ENCODE measurements at regions not wholly inside any gene's neighbourhood (a gene's known extent, or its start where the extent isn't known, plus 50 kb on each side); places are given as distances from the start of the nearest gene placed in this dataset.
"Not testable (repeated sequence)": the region's sequence is repeated elsewhere in the genome, so short reads cannot be mapped to it uniquely, and the experiment has no call there.

DNA sequence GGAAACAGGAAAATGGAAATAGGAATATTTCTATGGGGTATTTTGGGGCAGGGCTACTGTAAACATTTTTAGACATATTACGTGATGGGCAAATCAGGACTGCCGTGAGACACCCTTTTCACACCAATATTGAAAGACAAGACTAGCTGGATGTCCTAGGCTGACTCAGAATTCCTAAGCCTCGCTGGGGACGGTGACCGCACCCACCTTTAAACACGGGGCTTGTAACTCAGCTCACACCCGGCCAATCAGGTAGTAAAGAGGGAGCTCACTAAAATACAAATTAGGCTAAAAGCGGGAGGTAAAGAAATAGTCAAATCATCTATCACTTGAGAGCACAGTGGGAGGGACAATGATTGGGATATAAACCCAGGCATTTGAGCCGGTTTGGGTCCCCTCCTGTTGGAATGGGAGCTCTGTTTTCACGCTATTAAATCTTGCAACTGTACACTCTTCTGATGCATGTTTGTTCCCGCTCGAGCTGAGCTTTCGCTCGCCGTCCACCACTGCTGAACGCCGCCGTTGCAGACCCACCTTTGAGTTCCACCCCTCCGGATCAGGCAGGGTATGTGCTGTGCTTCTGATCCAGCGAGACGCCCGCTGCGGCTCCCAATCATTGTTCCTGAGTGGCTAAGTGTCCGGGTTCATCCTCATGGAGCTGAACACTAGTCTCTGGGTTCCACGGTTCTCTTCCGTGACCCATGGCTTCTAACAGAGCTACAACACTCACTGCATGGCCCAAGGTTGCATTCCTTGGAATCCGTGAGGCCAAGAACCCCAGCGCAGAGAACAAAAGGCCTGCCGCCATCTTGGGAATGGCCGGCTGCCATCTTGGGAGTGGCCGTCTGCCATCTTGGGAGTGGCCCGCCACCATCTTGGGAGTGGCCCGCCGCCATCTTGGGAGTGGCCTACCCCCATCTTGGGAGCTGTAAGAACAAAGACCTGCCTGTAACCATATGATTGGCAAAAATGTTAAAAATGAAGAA lies 152.6 kb downstream of the CRLF2 start:
- no peak for DNase-seq (ENCODE audit: low spot score)

DNA sequence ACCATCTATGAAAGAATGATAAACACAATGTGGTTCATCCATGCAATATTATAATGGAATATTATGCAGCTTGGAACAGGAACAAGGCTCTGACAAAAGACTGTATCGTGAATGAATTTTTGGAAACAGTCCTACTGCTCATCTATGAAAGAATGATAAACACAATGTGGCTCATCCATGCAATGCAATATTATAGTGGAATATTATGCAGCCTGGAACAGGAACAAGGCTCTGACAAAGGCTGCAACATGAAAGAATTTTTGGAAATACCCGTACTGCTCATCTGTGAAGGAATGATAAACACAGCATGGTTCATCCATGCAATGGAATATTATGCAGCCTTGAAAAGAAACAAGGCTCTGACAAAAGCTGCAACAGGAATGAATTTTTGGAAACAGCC lies 158.8 kb downstream of the CRLF2 start:
- not testable (repeated sequence) for DNase-seq (ENCODE audit: low spot score)

DNA sequence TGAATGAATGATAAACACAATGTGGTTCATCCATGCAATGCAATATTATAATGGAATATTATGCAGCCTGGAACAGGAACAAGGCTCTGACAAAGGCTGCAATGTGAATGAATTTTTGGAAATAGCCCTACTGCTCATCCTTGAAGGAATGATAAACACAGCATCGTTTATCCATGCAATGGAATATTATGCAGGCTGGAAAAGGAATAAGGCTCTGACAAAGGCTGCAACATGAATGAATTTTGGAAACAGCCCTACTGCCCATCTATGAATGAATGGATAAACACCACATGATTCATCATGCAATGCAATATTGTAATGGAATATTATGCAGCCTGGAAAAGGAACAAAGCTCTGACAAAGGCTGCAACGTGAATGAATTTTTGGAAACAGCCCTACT lies 159.4 kb downstream of the CRLF2 start:
- no peak for DNase-seq (ENCODE audit: low spot score)

DNA sequence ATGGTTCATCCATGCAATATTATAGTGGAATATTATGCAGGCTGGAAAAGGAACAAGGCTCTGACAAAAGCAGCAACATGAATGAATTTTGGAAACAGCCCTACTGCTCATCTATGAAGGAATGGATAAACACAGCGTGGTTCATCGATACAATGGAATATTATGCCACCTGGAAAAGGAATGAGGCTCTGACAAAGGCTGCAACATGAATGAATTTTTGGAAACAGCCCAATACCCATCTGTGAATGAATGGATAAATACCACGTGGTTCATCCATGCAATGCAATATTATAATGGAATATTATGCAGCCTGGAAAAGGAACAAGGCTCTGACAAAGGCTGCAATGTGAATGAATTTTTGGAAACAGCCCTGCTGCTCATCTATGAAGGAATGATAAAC lies 160.4 kb downstream of the CRLF2 start:
- DNase-seq (ENCODE audit: low spot score), result no peak

DNA sequence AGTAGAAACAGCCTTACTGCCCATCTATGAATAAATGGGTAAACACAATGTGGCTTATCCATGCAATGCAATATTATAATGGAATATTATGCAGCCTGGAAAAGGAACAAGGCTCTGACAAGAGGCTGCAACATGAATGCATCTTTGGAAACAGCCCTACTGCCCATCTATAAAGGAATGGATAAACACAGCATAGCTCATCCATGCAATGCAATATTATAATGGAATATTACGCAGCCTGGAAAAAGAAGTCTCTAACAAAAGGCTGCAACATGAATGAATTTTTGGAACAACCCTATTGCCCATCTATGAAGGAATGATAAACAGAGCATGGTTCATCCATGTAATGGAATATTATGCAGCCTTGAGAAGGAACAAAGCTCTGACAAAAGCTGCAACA lies 161.0 kb downstream of the CRLF2 start:
- DNase-seq (ENCODE audit: low spot score), result no peak

DNA sequence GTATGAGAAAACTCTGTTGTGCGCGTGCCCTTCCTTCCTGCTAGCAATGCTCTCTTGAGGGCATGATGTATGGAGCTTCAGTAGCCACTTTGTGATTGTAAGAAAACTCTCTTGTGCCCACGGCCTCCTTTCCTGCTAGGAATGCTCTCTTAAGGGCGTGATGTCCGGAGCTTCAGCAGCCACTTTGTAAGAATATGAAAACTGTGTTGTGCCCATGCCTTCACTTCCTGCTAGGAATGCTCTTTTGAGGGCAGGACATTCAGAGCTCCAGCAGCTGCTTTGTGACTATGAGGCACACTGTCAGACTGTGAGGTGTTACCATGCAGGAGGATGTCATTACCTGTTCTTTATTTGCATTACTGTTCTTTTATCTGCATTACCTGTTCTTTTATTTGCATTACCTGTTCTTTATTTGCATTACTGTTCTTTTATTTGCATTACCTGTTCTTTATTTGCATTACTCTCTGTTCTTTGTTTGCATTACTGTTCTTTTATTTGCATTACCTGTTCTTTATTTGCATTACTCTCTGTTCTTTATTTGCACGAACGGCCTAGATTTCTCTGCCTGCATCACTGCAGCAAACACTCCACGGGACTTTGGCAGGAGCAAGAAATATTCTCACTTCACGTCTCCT lies 166.7 kb downstream of the CRLF2 start:
- no peak for DNase-seq (ENCODE audit: low spot score)

DNA sequence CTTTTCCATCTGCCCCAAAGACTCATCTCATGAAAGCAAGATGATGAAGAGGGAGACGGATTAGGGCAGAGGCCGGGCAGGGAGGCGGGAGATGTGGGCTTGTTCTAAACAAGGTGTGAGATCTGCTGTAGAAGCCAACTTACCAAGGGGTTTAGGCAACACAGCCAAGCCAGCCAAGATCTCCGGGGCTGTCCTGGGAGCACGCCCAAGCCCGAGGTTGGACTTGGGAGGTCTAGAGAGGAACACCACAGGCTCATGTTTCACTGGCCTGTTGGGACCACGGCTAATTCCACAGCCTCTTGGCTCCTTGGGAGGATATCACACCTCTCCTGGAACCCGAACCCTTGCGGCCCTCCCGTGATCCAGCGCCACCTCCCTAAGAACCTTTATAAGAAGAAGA lies 171.4 kb downstream of the CRLF2 start:
- no peak for DNase-seq (ENCODE audit: low spot score)

DNA sequence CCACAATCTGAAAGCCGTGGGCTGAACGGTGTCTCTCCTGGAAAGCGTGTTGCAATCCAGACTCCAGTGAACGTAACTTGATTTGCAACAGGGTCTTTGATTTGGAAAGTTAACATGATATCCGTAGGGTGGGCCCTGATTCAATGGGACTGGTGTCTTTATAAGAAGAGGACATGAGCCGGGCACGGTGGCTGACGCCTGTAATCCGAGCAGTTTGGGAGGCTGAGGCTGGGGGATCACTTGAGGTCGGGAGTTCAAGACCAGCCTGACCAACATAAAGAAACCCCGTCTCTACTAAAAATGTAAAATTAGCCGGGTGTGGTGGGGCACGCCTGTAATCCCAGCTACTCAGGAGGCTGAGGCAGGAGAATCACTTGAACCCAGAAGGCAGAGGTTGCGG lies 176.5 kb downstream of the CRLF2 start:
- not testable (repeated sequence) for DNase-seq (ENCODE audit: low spot score)

DNA sequence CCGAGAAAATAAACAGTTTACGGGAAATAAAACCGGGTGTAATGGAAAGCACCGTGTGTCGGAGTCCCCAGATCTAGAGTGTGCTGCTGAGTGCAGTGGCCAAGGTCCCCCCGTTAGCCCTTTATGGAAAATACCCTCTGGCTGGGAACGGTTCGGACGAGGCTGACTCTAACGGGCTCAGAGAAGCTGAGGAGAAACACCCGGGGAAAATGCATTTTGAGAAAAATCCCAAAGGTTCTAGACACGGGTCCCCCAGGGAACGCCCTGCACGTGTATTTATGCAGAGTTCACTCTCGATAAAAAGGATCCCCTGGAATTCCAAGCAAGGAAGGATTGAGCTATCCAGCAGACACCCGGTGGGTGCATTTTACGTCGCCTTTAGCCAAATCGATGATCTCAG lies 177.2 kb downstream of the CRLF2 start:
- DNase-seq (ENCODE audit: low spot score), result no peak

DNA sequence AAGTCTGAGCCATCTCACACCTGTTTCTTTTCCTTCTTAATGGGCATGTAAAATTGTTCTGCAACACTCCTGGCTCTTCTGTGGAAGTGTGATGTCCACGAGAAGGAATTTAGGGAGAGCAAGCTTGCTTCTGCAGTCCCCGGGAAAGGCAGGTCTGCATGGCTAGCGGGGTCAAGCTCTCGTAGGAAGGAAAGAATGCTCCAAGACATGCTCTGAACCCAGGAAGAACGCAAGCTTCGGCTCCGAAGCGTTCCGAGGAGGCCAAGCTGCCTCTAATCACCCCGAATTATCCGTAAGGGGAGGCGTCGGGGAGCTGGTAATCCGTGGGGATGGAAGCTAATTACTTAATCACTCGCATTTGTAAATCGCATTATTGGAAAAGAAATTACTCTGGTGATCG lies 177.7 kb downstream of the CRLF2 start:
- DNase-seq (ENCODE audit: low spot score), result no peak

DNA sequence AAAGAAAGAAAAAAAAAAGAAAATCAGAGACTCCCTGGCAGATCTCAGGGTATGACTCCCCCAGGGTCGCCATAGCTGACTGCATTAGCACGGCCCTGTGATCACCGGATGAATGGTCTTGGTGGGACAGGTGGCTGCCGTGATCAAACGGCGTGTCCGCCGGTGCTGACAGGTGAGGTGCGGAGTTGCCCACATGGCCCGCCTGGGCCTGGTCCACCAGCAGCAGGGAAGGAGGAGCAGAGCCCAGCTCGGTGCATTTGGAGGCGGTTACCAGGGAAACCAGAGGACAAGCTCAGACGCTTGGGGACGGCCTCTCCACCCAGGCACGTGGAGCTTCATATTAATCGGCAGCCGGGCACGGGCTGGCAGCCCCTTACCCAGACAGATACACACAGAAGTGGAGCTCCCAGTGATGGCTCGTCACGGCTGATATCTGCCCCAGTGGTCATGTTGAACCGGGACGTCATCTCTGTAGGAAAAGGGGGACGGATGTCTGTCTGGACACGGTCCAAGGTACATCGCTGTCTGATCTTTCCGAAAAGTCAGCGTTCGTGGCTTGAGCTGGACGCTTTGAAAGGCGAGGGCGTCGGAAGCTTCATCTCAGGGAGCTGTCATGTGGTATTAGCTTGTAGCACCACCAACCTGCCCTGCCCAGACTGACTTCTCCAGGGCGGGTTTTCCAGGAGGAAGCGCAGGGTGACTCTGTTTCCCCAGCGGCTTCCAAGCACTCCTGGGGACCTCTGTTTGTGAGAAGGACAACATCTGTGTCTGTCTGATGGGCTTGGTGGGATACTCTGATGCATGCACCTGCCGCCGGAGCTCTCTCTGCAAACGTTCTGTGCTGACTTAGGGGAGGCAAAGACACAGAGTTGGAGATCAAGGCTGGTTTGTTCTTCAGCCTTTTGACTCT lies 180.7 kb downstream of the CRLF2 start:
- no peak for DNase-seq (ENCODE audit: low spot score)

DNA sequence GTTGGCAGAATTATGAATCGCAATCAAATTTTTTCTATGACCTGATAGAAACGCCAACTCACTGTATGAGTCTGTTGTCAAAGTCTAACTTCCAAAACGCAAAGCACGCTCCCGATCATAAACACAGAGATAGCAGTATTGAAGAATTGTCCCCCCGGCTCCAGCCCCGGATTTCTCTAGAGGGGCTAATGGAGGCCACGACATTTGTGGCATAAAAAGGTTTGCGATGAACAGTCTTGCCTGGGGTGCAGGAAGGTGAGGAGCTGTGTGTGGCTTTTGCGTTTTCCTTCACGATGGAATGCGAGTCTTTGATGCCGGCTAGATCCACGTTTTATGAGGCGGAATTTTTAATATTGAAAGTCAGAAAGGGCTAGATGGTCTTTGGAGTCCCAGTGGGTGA lies 183.0 kb downstream of the CRLF2 start:
- DNase-seq (ENCODE audit: low spot score), result no peak

DNA sequence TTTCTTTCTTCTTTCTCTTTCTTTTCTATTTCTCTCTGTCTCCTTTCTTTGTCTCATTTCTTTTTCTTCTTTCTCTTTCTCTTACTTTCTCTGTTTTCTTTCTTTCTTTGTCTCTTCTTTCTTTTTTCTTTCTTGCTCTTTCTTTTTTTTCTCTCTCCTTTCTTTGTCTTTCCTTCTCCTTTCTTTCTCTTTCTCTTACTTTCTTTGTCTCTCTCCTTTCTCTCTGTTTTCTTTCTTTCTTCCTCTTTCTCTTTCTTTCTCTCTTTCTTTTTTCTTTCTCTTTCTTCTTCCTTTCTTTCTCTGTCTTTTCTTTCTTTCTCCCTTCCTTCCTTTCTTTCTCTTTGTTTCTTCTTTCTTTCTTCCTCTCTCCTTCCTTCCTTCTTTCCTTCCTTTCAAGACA lies 184.8 kb downstream of the CRLF2 start:
- DNase-seq (ENCODE audit: low spot score), result no peak

DNA sequence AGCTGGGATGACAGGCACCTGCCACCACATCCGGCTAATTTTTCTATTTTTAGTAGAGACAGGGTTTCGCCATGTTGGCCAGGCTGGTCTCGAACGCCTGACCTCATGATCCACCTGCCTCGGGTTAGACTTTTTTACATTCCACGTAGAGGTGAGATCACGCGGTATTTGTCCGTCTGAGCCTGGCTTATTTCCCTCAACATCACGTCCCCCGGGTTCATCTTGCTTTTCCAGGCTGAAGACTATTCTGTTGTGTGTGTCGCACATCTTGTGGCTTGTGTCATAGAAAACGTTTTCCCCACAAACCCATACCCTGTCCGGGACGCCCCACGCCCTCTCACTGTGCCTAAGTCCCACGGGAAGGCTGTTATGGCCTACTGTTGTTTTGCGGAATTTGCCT lies 185.3 kb downstream of the CRLF2 start:
- no peak for DNase-seq (ENCODE audit: low spot score)

DNA sequence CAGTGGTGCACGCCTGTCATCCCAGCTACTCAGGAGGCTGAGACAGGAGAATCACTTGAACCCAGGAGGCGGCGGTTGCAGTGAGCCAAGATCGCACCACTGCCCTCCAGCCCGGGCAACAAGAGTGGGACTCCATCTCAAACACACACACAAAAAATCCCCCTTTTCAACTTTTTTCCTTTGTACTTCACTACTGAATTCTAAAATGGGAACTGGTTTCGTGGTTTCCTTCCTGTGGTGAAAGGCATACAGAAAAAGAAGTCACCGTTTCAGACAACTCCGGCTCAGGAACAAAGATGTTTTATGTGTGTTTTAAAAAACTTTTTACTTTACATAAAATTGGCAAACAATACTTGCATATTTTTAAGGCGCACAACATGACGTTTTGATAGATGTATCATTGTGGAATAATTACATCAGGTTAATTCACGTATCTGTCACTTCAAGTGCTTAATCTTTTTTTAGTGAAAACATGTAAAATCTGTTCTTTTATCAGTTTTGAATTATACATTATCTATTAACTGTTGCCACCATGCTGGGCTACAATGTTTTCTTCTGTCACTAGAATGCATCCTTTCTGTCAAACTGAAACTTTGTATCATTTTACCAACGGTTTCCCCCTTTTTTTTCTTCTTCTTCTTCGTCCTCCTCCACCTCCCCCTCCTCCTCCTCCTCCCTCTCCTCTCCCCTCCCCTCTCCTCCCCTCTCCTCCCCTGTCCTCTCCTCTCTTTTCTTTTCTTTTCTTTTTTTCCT lies 186.0 kb downstream of the CRLF2 start:
- no peak for DNase-seq (ENCODE audit: low spot score)

DNA sequence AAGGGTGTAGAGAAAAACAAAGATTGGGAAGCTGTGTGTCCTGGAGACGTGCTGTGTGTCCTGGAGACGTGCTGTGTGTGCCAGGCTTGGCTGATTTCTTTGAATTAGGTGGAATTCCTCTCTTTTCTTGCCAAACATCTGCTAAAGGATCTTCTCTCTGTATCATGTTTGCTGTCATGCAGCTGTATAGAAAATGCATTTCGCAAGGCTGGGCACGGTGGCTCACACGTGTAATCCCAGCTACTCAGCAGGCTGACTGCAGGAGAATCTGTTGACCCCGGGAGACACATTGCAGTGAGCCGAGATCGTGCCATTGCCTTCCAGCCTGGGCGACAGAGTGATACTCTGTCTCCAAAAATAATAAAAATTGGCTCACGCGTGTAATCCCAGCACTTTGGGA lies 187.0 kb downstream of the CRLF2 start:
- DNase-seq (ENCODE audit: low spot score), result no peak

DNA sequence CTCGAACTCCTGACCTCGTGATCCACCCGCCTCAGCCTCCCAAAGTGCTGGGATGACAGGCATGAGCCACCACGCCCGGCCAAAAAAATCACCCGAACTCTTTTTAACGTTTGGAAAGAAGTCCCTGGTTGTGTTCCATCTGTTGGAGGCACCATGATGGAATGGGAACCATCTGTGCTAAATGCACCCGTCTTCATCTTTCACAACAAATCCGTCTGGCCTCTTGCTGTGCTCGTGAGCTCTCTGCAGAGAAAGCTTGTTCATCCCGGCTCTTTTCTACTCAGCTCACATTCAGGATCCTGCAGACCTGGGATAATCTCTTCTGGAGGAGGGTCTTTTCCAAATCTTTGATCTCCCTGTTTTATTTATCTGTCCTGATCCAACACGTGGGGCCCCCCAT lies 188.8 kb downstream of the CRLF2 start:
- DNase-seq (ENCODE audit: low spot score), result no peak

DNA sequence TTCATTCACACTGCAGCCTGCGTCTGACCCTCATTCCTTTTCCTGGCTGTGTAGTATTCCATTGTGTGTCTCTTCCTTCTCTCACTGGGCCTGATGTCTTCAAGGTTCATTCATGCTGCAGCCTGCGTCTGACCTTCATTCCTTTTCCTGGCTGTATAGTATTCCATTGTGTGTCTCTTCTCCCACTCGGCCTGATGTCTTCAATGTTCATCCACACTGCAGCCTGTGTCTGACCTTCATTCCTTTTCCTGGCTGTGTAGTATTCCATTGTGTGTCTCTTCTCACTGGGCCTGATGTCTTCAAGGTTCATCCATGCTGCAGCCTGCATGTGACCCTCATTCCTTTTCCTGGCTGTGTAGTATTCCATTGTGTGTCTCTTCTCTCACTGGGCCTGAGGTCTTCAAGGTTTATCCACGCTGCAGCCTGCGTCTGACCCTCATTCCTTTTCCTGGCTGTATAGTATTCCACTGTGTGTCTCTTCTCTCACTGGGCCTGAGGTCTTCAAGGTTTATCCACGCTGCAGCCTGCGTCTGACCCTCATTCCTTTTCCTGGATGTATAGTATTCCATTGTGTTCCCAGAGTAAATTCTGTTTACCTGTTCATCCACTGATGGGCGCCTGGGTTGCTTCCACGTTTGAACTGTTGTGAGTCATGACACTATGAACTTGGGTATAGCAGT lies 191.0 kb downstream of the CRLF2 start:
- DNase-seq (ENCODE audit: low spot score), result not testable (repeated sequence)

DNA sequence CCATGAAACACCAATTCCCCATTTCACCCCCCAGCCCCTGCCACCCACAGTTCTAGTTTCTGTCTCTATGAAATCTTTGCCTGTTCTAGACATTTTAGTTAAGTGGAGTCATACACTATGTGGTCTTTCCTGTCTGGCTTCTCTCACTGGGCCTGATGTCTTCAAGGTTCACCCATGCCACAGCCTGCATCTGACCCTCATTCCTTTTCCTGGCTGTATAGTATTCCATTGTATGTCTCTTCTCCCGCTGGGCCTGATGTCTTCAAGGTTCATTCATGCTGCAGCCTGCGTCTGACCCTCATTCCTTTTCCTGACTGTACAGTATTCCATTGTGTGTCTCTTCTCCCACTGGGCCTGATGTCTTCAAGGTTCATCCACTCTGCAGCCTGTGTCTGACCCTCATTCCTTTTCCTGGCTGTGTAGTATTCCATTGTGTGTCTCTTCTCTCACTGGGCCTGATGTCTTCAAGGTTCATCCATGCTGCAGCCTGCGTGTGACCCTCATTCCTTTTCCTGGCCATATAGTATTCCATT lies 191.7 kb downstream of the CRLF2 start:
- no peak for DNase-seq (ENCODE audit: low spot score)

DNA sequence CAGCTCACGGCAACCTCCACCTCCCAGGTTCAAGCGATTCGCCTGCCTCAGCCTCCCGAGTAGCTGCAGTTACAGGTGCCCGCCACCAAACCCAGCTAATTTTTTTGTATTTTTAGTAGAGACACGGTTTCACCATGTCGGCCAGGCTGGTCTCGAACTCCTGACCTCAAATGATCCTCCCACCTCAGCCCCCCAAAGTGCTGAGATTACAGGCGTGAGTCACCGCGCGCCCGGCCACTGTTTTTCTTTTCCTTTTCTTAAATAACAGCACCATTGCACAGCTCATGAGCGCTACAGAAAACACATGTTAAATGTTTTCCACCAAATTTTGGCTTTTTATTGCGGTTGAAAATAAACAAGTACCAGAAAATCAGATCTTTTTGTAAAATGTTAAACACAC lies 195.5 kb downstream of the CRLF2 start:
- not testable (repeated sequence) for DNase-seq (ENCODE audit: low spot score)

DNA sequence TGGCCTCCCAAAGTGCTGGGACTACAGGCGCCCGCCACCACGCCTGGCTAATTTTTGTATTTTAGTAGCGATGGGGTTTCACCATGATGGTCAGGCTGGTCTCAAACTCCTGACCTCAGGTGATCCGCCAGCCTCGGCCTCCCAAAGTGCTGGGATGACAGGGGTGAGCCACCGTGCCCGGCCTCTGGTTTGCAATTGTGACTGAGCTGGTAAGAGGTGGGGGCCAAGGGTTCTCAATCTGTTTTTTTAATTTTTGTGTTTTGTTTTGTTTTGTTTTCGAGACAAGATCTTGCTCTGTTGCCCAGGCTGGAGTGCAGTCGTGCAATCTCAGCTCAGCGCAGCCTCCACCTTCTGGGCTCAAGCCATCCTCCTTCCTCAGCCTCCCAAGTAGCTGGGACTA lies 196.2 kb downstream of the CRLF2 start:
- not testable (repeated sequence) for DNase-seq (ENCODE audit: low spot score)
